Endothelial cell of umbilical vein (primary cell): ENCODE measurements at regions not wholly inside any gene's neighbourhood (a gene's known extent, or its start where the extent isn't known, plus 50 kb on each side); places are given as distances from the start of the nearest gene placed in this dataset.

ENCODE experiments used
- BruUV-seq: library from RNA; stranded (reverse); fragments of 400-500 nt; replicated peaks from 2 replicates; lab custom pipeline; 2021; lab: Mats Ljungman, UMichigan
- CTCF ChIA-PET: fragments of 300-600, 350-600 bp; sonication (Branson Sonifier 250); formaldehyde crosslinking; loops from one replicate; lab custom pipeline; 2021; ENCODE audit warnings: antibody characterized with exemption, inconsistent platforms; lab: Charles Lee
- POLR2A ChIA-PET: fragments of 300-600, 350-600 bp; sonication (Branson Sonifier 250); formaldehyde crosslinking; loops from one replicate; lab custom pipeline; 2021; ENCODE audit warnings: antibody characterized with exemption, inconsistent platforms; lab: Charles Lee
- DNase-seq: peaks from one replicate; pipeline ENCODE4 v3.0.0-alpha.2; 2011; ENCODE audit warnings: low read depth, low spot score
- FAIRE-seq: peaks from 2 replicates; lab custom pipeline; 2011; peaks lifted over from hg19 to GRCh38; lab: Jason Lieb, UNC
- H2AFZ ChIP-seq: 2 replicates; pipeline ENCODE4 v1.6.0; 2012; ENCODE audit warnings: low read depth, low read length, control low read depth, inconsistent platforms
- H3K27ac ChIP-seq: 2 replicates; pipeline ENCODE4 v1.5.1; 2011; ENCODE audit warnings: low read depth, mild to moderate bottlenecking, control low read depth, low read length, moderate library complexity; ENCODE audit not compliant: insufficient read depth
- H3K27me3 ChIP-seq, 2 experiments: 2 replicates each; pipeline versions ENCODE4 v1.6.0 to v1.6.1; 2011; ENCODE audit warnings: low read length in 2 of 2, mixed read lengths in 1 of 2; ENCODE audit not compliant: control insufficient read depth in 2 of 2, insufficient read depth in 2 of 2
- H3K36me3 ChIP-seq, 2 experiments: 2 replicates in 1 of 2; 3 replicates in 1 of 2; pipeline ENCODE4 v1.5.1; 2011; ENCODE audit warnings: low read length in 2 of 2, mild to moderate bottlenecking in 1 of 2, moderate library complexity in 1 of 2; ENCODE audit not compliant: control insufficient read depth in 2 of 2, insufficient read depth in 2 of 2; ENCODE audit errors: extremely low read depth in 1 of 2
- H3K4me1 ChIP-seq: 3 replicates; pipeline ENCODE4 v1.5.1; 2011; ENCODE audit warnings: mild to moderate bottlenecking, low read length; ENCODE audit not compliant: control insufficient read depth, insufficient read depth; ENCODE audit errors: extremely low read depth
- H3K4me2 ChIP-seq: 2 replicates; pipeline ENCODE4 v1.6.1; 2011; ENCODE audit warnings: low read length, control low read depth, mixed read lengths; ENCODE audit not compliant: insufficient read depth
- H3K4me3 ChIP-seq, 3 experiments: fragments of 200-600 bp in 1 of 3; sonication (generic), shearing (Covaris generic) in 1 of 3; replicated peaks in 1 of 3; 2 replicates each; pipeline ENCODE4 v1.5.1; 2011 to 2016; ENCODE audit warnings: control low read depth in 3 of 3, low read length in 3 of 3, mild to moderate bottlenecking in 2 of 3, inconsistent platforms in 1 of 3, low read depth in 1 of 3, moderate library complexity in 1 of 3; ENCODE audit not compliant: insufficient read depth in 1 of 3
- H3K79me2 ChIP-seq: 2 replicates; pipeline ENCODE4 v1.6.0; 2012; ENCODE audit warnings: low read length, inconsistent platforms; ENCODE audit not compliant: control insufficient read depth, insufficient read depth
- H3K9ac ChIP-seq: replicated peaks from 2 replicates; pipeline ENCODE3; 2011; ENCODE audit warnings: low read length, control low read depth; ENCODE audit not compliant: insufficient read depth; ENCODE audit errors: extremely low read depth
- H3K9me1 ChIP-seq: replicated peaks from 3 replicates; pipeline ENCODE4 v1.6.0; 2011; ENCODE audit warnings: mild to moderate bottlenecking, low read length; ENCODE audit not compliant: control insufficient read depth, insufficient read depth; ENCODE audit errors: extremely low read depth
- H3K9me3 ChIP-seq: replicated peaks from 2 replicates; pipeline ENCODE4 v1.5.1; 2012; ENCODE audit warnings: low read length, inconsistent platforms; ENCODE audit not compliant: control insufficient read depth, insufficient read depth
- H4K20me1 ChIP-seq: replicated peaks from 2 replicates; pipeline ENCODE3; 2011; ENCODE audit warnings: mild to moderate bottlenecking, low read length; ENCODE audit not compliant: control insufficient read depth, insufficient read depth; ENCODE audit errors: extremely low read depth
- CTCF ChIP-seq, 2 donors: IDR thresholded peaks; 1 replicate in 1 of 2; 2 replicates in 1 of 2; pipeline ENCODE4 v1.5.1; 2011; ENCODE audit warnings: low read length in 2 of 2, mild to moderate bottlenecking in 2 of 2, moderate library complexity in 2 of 2, control low read depth in 1 of 2, inconsistent platforms in 1 of 2, low read depth in 1 of 2; ENCODE audit not compliant: insufficient read depth in 1 of 2; ENCODE audit errors: extremely low read depth in 1 of 2
- EZH2 ChIP-seq: IDR thresholded peaks from 2 replicates; pipeline ENCODE4 v1.6.1; 2012; ENCODE audit warnings: borderline replicate concordance, low read depth, mild to moderate bottlenecking, moderate library complexity, low read length, inconsistent platforms; ENCODE audit not compliant: severe bottlenecking
- FOS ChIP-seq: IDR thresholded peaks from 2 replicates; pipeline ENCODE4 v1.6.1; 2011; ENCODE audit warnings: mild to moderate bottlenecking, low read length, moderate library complexity, borderline replicate concordance; ENCODE audit not compliant: insufficient read depth
- GATA2 ChIP-seq: IDR thresholded peaks from 2 replicates; pipeline ENCODE4 v1.7.0; 2011; ENCODE audit warnings: low read depth, mild to moderate bottlenecking, moderate library complexity, mixed read lengths, low read length; ENCODE audit not compliant: insufficient read length, insufficient read depth
- JUN ChIP-seq: IDR thresholded peaks from 2 replicates; pipeline ENCODE4 v1.6.1; 2011; ENCODE audit warnings: borderline replicate concordance, low read depth; ENCODE audit not compliant: insufficient read length, insufficient read depth
- MAX ChIP-seq: IDR thresholded peaks from 2 replicates; pipeline ENCODE4 v1.6.1; 2011; ENCODE audit not compliant: insufficient read depth, insufficient read length
- MYC ChIP-seq: IDR thresholded peaks from one replicate; pipeline ENCODE4 v1.6.1; 2011; ENCODE audit warnings: mild to moderate bottlenecking, low read depth, low read length
- POLR2A ChIP-seq: IDR thresholded peaks from 2 replicates; pipeline ENCODE4 v1.6.1; 2012; ENCODE audit warnings: low read depth, mild to moderate bottlenecking, control low read depth, low read length
- POLR2AphosphoS5 ChIP-seq: IDR thresholded peaks from 2 replicates; pipeline ENCODE4 v1.6.1; 2012; ENCODE audit warnings: low read depth, mild to moderate bottlenecking, control low read depth, low read length, moderate library complexity; ENCODE audit not compliant: insufficient read depth
- dilution Hi-C: fragments of 300-500 bp; cut with MboI; formaldehyde crosslinking; loops from one replicate; pipeline ENCODE4 v1.15.0; 2019; ENCODE audit warnings: low sequenced_read_pairs; ENCODE audit not compliant: extremely low pct_ligation_motif_present
- intact Hi-C: fragments of 100-400 bp; cut with micrococcal nuclease; formaldehyde crosslinking; loops from one replicate; pipeline ENCODE4 v1.10.0; 2022

- BruUV-seq: no TSS peak
- TF ChIP-seq POLR2AphosphoS5 (no peak), EZH2 (no peak), MYC (no peak), JUN (no peak), POLR2A (no peak), CTCF (IDR thresholded peaks at IDR 0.05; ENCODE audit: extremely low read depth in 1 of 2, insufficient read depth in 1 of 2, low read depth in 1 of 2, low read length in 2 of 2) (no peak), GATA2 (no peak), FOS (no peak), MAX (no peak)
- H3K27ac ChIP-seq: no peak overlapping the region
- DNase-seq: no peak
- H3K4me2 ChIP-seq: no peak overlapping the region
- dilution Hi-C loops: no loop called here
- no peaks in the 10 kb centered on the region for H3K79me2 ChIP-seq
- CTCF ChIA-PET: no interaction called here
- no peak overlapping the region for H3K4me3 ChIP-seq
- POLR2A ChIA-PET: no interaction called here
- no peaks in the 10 kb centered on the region for H3K4me1 ChIP-seq
- H3K27me3 ChIP-seq: no peaks in the 10 kb centered on the region
- no peak for FAIRE-seq
- no peak overlapping the region for H3K9ac ChIP-seq
- no peaks in the 10 kb centered on the region for H4K20me1 ChIP-seq
- intact Hi-C loops: no loop called here
- no peak overlapping the region for H2AFZ ChIP-seq
- H3K36me3 ChIP-seq: no peaks in the 10 kb centered on the region
- no peaks in the 10 kb centered on the region for H3K9me3 ChIP-seq
- H3K9me1 ChIP-seq: no peaks in the 10 kb centered on the region
Measured at GRCh38 chrX:13875572-13875971, 58.7 kb upstream of the GPM6B start.
